ENCODE measurements at regions not wholly inside any gene's neighbourhood (a gene's known extent, or its start where the extent isn't known, plus 50 kb on each side); places are given as distances from the start of the nearest gene placed in this dataset.

DNA sequence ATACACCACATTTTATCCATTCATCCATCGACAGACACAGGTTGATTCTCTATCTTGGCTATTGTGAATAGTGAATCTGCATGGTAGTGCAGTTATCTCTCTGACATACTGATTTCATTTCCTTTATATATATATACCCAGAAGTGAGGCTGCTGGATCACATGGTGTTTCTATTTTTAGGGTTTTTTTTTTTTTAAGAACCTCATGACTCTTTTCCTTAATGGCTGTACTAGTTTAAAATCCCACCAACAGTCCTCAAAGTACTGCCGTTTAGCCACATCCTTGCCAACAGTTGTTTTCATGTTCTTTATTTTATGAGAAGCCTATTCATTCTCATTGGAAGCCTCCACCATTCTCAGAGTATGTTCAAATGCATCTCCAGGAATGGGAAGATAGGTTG, 258.7 kb upstream of the SNX7 start:
- TF ChIP-seq CTCF (tag by site-specific recombination; IDR thresholded peaks at IDR 0.05): no peak
- no peak for TF ChIP-seq HOXC10 (CRISPR knock-in tag; IDR thresholded peaks at IDR 0.05)
- no peak for TF ChIP-seq ZNF138 (tag by site-specific recombination; IDR thresholded peaks at IDR 0.05; ENCODE audit: borderline replicate concordance)
- TF ChIP-seq ZNF596 (tag by site-specific recombination; IDR thresholded peaks at IDR 0.05): no peak
- no peak for TF ChIP-seq ZNF530 (tag by site-specific recombination; IDR thresholded peaks at IDR 0.05; ENCODE audit: low read depth)
- no peak for TF ChIP-seq HOXA7 (CRISPR knock-in tag; IDR thresholded peaks at IDR 0.05; ENCODE audit: borderline replicate concordance)
- no peak for TF ChIP-seq ZNF174 (tag by site-specific recombination; IDR thresholded peaks at IDR 0.05)
- TF ChIP-seq ZNF175 (tag by site-specific recombination; IDR thresholded peaks at IDR 0.05): no peak
- no peak for TF ChIP-seq ZNF670 (tag by site-specific recombination; IDR thresholded peaks at IDR 0.05; ENCODE audit: low read depth)
